ENCODE measurements at regions not wholly inside any gene's neighbourhood (a gene's known extent, or its start where the extent isn't known, plus 50 kb on each side); places are given as distances from the start of the nearest gene placed in this dataset.
A peak's percentile ranks its signal among the peaks of the same experiment; 100 is the strongest.

DNA sequence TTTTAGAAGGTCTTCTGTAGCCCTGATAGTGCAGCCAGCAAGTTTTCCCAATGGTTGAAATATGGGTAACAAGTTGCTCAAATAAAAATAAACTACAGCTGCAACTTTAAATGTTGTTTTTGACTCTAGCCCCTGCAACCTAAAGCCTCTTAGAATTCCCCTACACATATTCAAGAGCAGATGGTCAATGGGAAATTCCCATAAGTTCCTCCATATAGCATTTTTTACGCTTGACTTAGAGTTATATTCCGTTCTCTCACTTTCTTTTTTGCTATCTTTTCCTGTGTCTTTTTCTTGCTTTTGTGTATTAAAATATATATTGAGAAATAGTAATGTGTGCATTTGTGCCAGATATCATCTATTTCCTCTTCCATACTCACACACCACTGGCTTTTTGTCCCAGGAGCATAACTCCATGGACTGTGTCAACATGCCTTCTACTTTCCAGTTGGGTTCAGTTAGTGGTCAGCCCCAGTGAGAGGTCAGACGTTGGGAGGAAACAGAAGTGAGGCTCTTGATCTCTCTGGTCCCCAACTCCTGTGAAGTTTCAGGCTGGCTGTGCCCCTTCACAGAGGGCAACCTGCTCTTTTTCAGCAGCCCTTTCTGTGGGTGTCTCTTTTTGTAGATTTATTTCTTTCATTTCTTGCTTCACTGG, 63.3 kb upstream of the TP63 start:
- Histone ChIP-seq H3K27ac (ENCODE audit: poor library complexity, severe bottlenecking) (no peak overlapping the region), H3K9me3 (ENCODE audit: severe bottlenecking) (peaks cover 2% of the 10 kb centered on the region), H3K4me3 (ENCODE audit: severe bottlenecking) (no peak overlapping the region), H3K36me3 (ENCODE audit: low read depth) (no peaks in the 10 kb centered on the region), H3K27me3 (ENCODE audit: insufficient read depth, poor library complexity, severe bottlenecking) (no peaks in the 10 kb centered on the region), H3K4me1 (ENCODE audit: insufficient read depth, poor library complexity, severe bottlenecking) (peaks cover 28% of the 10 kb centered on the region)
- TF ChIP-seq, protein P1, sequence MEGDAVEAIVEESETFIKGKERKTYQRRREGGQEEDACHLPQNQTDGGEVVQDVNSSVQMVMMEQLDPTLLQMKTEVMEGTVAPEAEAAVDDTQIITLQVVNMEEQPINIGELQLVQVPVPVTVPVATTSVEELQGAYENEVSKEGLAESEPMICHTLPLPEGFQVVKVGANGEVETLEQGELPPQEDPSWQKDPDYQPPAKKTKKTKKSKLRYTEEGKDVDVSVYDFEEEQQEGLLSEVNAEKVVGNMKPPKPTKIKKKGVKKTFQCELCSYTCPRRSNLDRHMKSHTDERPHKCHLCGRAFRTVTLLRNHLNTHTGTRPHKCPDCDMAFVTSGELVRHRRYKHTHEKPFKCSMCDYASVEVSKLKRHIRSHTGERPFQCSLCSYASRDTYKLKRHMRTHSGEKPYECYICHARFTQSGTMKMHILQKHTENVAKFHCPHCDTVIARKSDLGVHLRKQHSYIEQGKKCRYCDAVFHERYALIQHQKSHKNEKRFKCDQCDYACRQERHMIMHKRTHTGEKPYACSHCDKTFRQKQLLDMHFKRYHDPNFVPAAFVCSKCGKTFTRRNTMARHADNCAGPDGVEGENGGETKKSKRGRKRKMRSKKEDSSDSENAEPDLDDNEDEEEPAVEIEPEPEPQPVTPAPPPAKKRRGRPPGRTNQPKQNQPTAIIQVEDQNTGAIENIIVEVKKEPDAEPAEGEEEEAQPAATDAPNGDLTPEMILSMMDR (IDR thresholded peaks at IDR 0.05; ENCODE audit: poor library complexity, severe bottlenecking): no peak
- DNase-seq (ENCODE audit: low spot score): no peak
- no peak for ATAC-seq (ENCODE audit: low read depth)

DNA sequence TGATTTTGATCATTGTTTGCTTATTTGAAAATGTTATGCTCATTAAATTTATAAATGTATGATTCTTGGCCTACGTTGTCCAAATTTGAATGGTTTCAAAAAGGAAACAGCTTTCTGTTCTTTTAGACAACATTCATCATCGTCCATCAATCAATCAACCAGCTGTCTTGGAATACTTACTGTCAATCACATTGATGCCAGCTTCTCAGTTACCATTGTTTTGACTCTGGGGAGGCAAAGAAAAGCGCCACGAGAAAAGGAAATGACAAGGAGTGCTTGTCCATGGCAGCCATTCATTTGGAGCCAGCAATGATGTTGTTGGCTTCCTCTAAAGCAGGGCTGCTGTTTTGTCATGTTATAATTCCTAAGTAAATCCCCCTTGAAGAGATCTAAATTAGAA, 62.2 kb upstream of the TP63 start:
- ATAC-seq (ENCODE audit: low read depth): no peak
- Histone ChIP-seq H3K27ac (ENCODE audit: poor library complexity, severe bottlenecking) (no peak overlapping the region), H3K4me1 (ENCODE audit: insufficient read depth, poor library complexity, severe bottlenecking) (peaks cover 19% of the 10 kb centered on the region), H3K27me3 (ENCODE audit: insufficient read depth, poor library complexity, severe bottlenecking) (no peaks in the 10 kb centered on the region), H3K36me3 (ENCODE audit: low read depth) (no peaks in the 10 kb centered on the region), H3K4me3 (ENCODE audit: severe bottlenecking) (no peak overlapping the region), H3K9me3 (ENCODE audit: severe bottlenecking) (peaks cover 2% of the 10 kb centered on the region)
- TF ChIP-seq, protein P1 (IDR thresholded peaks at IDR 0.05; ENCODE audit: poor library complexity, severe bottlenecking): no peak
- DNase-seq (ENCODE audit: low spot score): no peak

DNA sequence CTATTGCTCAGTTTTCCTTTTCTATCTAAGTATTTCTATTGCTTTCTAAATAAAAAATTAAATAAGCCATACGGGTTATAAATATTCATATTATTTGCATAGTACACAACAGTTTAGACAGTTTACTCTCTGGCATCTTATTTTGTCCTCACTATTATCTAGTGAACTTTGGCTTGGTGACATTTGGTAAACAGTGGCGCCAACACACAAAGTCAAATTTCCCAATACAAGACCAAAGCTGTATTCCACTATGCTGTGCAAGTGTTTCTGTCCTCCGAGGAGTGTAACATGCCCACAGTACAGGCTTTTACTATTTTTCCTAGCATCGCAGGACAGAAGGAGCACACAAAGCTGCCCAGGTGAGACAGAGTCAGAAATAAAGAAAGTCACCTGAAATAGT, 61.7 kb upstream of the TP63 start:
- Histone ChIP-seq H3K27me3 (ENCODE audit: insufficient read depth, poor library complexity, severe bottlenecking) (no peaks in the 10 kb centered on the region), H3K4me3 (ENCODE audit: severe bottlenecking) (no peak overlapping the region), H3K9me3 (ENCODE audit: severe bottlenecking) (peaks cover 2% of the 10 kb centered on the region), H3K4me1 (ENCODE audit: insufficient read depth, poor library complexity, severe bottlenecking) (peaks cover 15% of the 10 kb centered on the region), H3K36me3 (ENCODE audit: low read depth) (no peaks in the 10 kb centered on the region), H3K27ac (ENCODE audit: poor library complexity, severe bottlenecking) (no peak overlapping the region)
- TF ChIP-seq, protein P1 (IDR thresholded peaks at IDR 0.05; ENCODE audit: poor library complexity, severe bottlenecking): no peak
- no peak for DNase-seq (ENCODE audit: low spot score)
- ATAC-seq (ENCODE audit: low read depth): no peak

DNA sequence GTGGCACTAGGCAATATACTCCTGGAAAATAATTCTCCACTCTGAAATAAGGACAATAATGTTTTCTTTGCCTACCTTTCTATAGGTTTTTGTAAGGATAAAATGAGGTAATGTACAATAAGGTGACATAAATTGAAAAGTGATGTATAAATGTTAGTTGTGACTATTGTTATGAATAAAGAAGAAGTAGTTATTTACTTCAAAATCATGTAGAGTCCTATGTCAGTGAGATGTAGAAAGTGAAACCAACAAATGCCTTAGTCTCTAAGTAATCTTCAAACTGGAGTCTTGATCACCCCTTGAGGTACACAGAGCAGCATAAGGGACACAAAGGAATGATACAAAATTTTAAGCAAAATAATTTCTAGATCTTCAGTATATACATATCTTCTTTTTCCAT, 60.3 kb upstream of the TP63 start:
- no peaks in the 10 kb centered on the region for H3K27me3 ChIP-seq (ENCODE audit: insufficient read depth, poor library complexity, severe bottlenecking)
- peaks cover 2% of the 10 kb centered on the region for H3K9me3 ChIP-seq (ENCODE audit: severe bottlenecking)
- peak overlapping the region; percentile 88 for H3K27ac ChIP-seq (ENCODE audit: poor library complexity, severe bottlenecking)
- H3K4me1 ChIP-seq (ENCODE audit: insufficient read depth, poor library complexity, severe bottlenecking): peaks cover 12% of the 10 kb centered on the region
- H3K36me3 ChIP-seq (ENCODE audit: low read depth): no peaks in the 10 kb centered on the region
- DNase-seq (ENCODE audit: low spot score) (no peak), ATAC-seq (ENCODE audit: low read depth) (no peak)
- no peak overlapping the region for H3K4me3 ChIP-seq (ENCODE audit: severe bottlenecking)
- TF ChIP-seq, protein P1 (IDR thresholded peaks at IDR 0.05; ENCODE audit: poor library complexity, severe bottlenecking): no peak

GRCh38 chr3:189572249-189572648, 58.9 kb upstream of the TP63 start:
- DNase-seq (ENCODE audit: low spot score) (no peak), ATAC-seq (ENCODE audit: low read depth) (peak; percentile 94)
- TF ChIP-seq, protein P1 (IDR thresholded peaks at IDR 0.05; ENCODE audit: poor library complexity, severe bottlenecking): no peak
- Histone ChIP-seq H3K36me3 (ENCODE audit: low read depth) (no peaks in the 10 kb centered on the region), H3K9me3 (ENCODE audit: severe bottlenecking) (peaks cover 2% of the 10 kb centered on the region), H3K27ac (ENCODE audit: poor library complexity, severe bottlenecking) (peak overlapping the region; percentile 88), H3K4me3 (ENCODE audit: severe bottlenecking) (no peak overlapping the region), H3K27me3 (ENCODE audit: insufficient read depth, poor library complexity, severe bottlenecking) (no peaks in the 10 kb centered on the region), H3K4me1 (ENCODE audit: insufficient read depth, poor library complexity, severe bottlenecking) (peaks cover 15% of the 10 kb centered on the region)
